Umbilical cord (tissue), 1 donor: ENCODE measurements at regions not wholly inside any gene's neighbourhood (a gene's known extent, or its start where the extent isn't known, plus 50 kb on each side); places are given as distances from the start of the nearest gene placed in this dataset.

ENCODE experiments used
- DNase-seq: peaks from one replicate; pipeline ENCODE4 v3.0.0-alpha.2; 2015; ENCODE audit warnings: low spot score

- DNase-seq = no peak
These were observed 132.3 kb downstream of the TINAG start for GRCh38 chr6:54440549-54440948.

- no peak for DNase-seq
These were observed 132.8 kb downstream of the TINAG start for GRCh38 chr6:54441020-54441419.

- no peak for DNase-seq
These were observed 133.5 kb downstream of the TINAG start for GRCh38 chr6:54441687-54442248.

- DNase-seq = no peak
These were observed 137.0 kb downstream of the TINAG start for GRCh38 chr6:54445207-54445606.

GRCh38 chr6:54448617-54449016 lies 140.4 kb downstream of the TINAG start:
- no peak for DNase-seq

- DNase-seq = no peak
These were observed 143.3 kb downstream of the TINAG start for GRCh38 chr6:54451516-54451915.

GRCh38 chr6:54463354-54464024 lies 155.2 kb downstream of the TINAG start:
- DNase-seq = no peak

- DNase-seq = no peak
These were observed 157.5 kb downstream of the TINAG start for GRCh38 chr6:54465649-54466300.

- no peak for DNase-seq
These were observed 159.1 kb downstream of the TINAG start for GRCh38 chr6:54467384-54467783.

- peak; percentile 2 for DNase-seq
These were observed 165.1 kb downstream of the TINAG start for GRCh38 chr6:54473328-54473727.

GRCh38 chr6:54474898-54475297 lies 166.7 kb downstream of the TINAG start:
- no peak for DNase-seq

GRCh38 chr6:54481091-54481490 lies 172.8 kb downstream of the TINAG start:
- no peak for DNase-seq

GRCh38 chr6:54491431-54491830 lies 183.2 kb downstream of the TINAG start:
- DNase-seq = no peak

GRCh38 chr6:54493138-54493537 lies 184.9 kb downstream of the TINAG start:
- no peak for DNase-seq

GRCh38 chr6:54503144-54503543 lies 194.9 kb downstream of the TINAG start:
- no peak for DNase-seq

GRCh38 chr6:54515013-54515412 lies 206.8 kb downstream of the TINAG start:
- no peak for DNase-seq

GRCh38 chr6:54515713-54516112 lies 207.5 kb downstream of the TINAG start:
- no peak for DNase-seq

GRCh38 chr6:54516321-54516720 lies 208.1 kb downstream of the TINAG start:
- DNase-seq = no peak

GRCh38 chr6:54519161-54519560 lies 210.9 kb downstream of the TINAG start:
- no peak for DNase-seq

- DNase-seq = no peak
These were observed 217.5 kb downstream of the TINAG start for GRCh38 chr6:54525731-54526130.

- no peak for DNase-seq
These were observed 225.3 kb downstream of the TINAG start for GRCh38 chr6:54533567-54533966.

GRCh38 chr6:54535568-54535967 lies 227.3 kb downstream of the TINAG start:
- DNase-seq = no peak

GRCh38 chr6:54541541-54541940 lies 233.3 kb downstream of the TINAG start:
- no peak for DNase-seq
